ENCODE measurements at regions not wholly inside any gene's neighbourhood (a gene's known extent, or its start where the extent isn't known, plus 50 kb on each side); places are given as distances from the start of the nearest gene placed in this dataset.
"Not testable (repeated sequence)": the region's sequence is repeated elsewhere in the genome, so short reads cannot be mapped to it uniquely, and the experiment has no call there.

DNA sequence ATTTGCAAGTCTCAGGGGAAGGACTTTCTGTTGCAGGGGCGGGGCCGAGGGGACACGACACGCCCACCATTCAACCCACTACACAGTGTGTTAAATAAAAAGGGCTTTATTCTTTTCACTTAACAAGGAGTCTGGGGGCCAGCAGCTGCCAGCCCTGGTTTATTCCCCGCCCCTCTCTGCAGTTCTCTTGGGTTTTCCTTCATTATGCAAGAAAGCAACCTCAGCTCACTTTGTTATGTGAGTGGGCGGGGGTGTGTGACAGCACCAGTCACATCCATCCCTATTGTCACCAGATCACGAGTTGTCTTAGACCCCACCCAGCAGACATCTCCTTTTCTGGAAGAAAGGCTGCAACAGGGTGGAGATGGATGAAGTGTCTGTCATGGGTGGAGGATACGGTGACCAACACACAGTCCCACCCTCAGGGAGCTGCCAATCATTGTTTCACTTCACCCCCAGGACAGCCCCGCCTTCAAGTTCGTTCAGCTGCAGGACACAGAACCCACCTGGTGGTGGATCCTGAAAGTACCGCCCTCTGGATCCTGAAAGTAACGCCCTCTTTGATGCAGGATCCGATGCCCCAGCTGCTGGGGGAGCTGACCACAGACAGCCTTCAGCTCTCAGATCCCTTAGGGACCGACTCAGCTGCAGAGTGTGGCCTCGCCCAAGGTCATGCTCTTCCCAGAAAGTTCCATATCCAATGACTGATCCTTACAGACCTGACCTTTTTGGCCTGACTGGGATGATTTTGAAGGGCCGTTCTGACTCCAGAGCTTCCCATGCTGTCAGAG lies 79.6 kb downstream of the SMIM20 start:
- DNase-seq (ENCODE audit: low read depth): no peak
- H3K27me3 ChIP-seq (ENCODE audit: control insufficient read depth, insufficient read depth, low read length): no peaks in the 10 kb centered on the region
- H3K36me3 ChIP-seq (ENCODE audit: control insufficient read depth, insufficient read depth, low read length): no peaks in the 10 kb centered on the region
- TF ChIP-seq, protein P1, sequence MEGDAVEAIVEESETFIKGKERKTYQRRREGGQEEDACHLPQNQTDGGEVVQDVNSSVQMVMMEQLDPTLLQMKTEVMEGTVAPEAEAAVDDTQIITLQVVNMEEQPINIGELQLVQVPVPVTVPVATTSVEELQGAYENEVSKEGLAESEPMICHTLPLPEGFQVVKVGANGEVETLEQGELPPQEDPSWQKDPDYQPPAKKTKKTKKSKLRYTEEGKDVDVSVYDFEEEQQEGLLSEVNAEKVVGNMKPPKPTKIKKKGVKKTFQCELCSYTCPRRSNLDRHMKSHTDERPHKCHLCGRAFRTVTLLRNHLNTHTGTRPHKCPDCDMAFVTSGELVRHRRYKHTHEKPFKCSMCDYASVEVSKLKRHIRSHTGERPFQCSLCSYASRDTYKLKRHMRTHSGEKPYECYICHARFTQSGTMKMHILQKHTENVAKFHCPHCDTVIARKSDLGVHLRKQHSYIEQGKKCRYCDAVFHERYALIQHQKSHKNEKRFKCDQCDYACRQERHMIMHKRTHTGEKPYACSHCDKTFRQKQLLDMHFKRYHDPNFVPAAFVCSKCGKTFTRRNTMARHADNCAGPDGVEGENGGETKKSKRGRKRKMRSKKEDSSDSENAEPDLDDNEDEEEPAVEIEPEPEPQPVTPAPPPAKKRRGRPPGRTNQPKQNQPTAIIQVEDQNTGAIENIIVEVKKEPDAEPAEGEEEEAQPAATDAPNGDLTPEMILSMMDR (IDR thresholded peaks at IDR 0.05; ENCODE audit: insufficient read depth, low read length, poor library complexity, severe bottlenecking): peak; percentile 24
- no peak overlapping the region for H3K4me3 ChIP-seq (ENCODE audit: low read depth, low read length)

- DNase-seq (ENCODE audit: low read depth); H3K36me3 ChIP-seq (ENCODE audit: control insufficient read depth, insufficient read depth, low read length); H3K27me3 ChIP-seq (ENCODE audit: control insufficient read depth, insufficient read depth, low read length); H3K4me3 ChIP-seq (ENCODE audit: low read depth, low read length): not testable (repeated sequence)
Measured at GRCh38 chr4:25994577-25994976, 80.6 kb downstream of the SMIM20 start.

- Histone ChIP-seq H3K36me3 (ENCODE audit: control insufficient read depth, insufficient read depth, low read length) (no peaks in the 10 kb centered on the region), H3K4me3 (ENCODE audit: low read depth, low read length) (no peak overlapping the region), H3K27me3 (ENCODE audit: control insufficient read depth, insufficient read depth, low read length) (no peaks in the 10 kb centered on the region)
- TF ChIP-seq, protein P1 (IDR thresholded peaks at IDR 0.05; ENCODE audit: insufficient read depth, low read length, poor library complexity, severe bottlenecking): no peak
- no peak for DNase-seq (ENCODE audit: low read depth)
Measured at GRCh38 chr4:26000274-26000950, 86.4 kb downstream of the SMIM20 start.

DNA sequence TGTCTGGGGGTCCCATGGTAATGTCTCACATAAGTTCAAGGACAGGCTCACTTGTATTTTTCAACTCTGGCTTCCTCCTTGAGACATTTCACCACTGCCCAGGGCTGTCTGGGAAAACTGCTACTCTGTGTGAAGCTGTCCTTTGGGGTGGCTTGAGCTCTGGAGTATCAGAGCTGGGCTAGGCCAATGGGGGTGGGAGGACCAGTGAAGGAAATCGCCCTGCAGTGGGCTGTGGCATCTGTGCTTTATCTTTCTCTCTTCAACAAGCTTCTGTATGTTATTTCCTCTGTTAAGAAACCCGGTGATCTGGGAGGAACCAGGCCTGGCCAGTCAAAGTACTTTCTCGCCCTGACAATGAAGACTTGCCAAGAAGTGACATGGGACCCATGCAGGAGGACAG lies 87.4 kb downstream of the SMIM20 start:
- TF ChIP-seq, protein P1 (IDR thresholded peaks at IDR 0.05; ENCODE audit: insufficient read depth, low read length, poor library complexity, severe bottlenecking): no peak
- Histone ChIP-seq H3K36me3 (ENCODE audit: control insufficient read depth, insufficient read depth, low read length) (no peaks in the 10 kb centered on the region), H3K27me3 (ENCODE audit: control insufficient read depth, insufficient read depth, low read length) (no peaks in the 10 kb centered on the region), H3K4me3 (ENCODE audit: low read depth, low read length) (no peak overlapping the region)
- no peak for DNase-seq (ENCODE audit: low read depth)

- DNase-seq (ENCODE audit: low read depth): no peak
- Histone ChIP-seq H3K4me3 (ENCODE audit: low read depth, low read length) (no peak overlapping the region), H3K36me3 (ENCODE audit: control insufficient read depth, insufficient read depth, low read length) (no peaks in the 10 kb centered on the region), H3K27me3 (ENCODE audit: control insufficient read depth, insufficient read depth, low read length) (no peaks in the 10 kb centered on the region)
- TF ChIP-seq, protein P1 (IDR thresholded peaks at IDR 0.05; ENCODE audit: insufficient read depth, low read length, poor library complexity, severe bottlenecking): no peak
Measured at GRCh38 chr4:26001816-26002215, 87.8 kb downstream of the SMIM20 start.

GRCh38 chr4:26003056-26003455 lies 89.0 kb downstream of the SMIM20 start:
- DNase-seq (ENCODE audit: low read depth): no peak
- TF ChIP-seq, protein P1 (IDR thresholded peaks at IDR 0.05; ENCODE audit: insufficient read depth, low read length, poor library complexity, severe bottlenecking): no peak
- H3K4me3 ChIP-seq (ENCODE audit: low read depth, low read length): no peak overlapping the region
- no peaks in the 10 kb centered on the region for H3K36me3 ChIP-seq (ENCODE audit: control insufficient read depth, insufficient read depth, low read length)
- H3K27me3 ChIP-seq (ENCODE audit: control insufficient read depth, insufficient read depth, low read length): no peaks in the 10 kb centered on the region
